H1 (cell line): ENCODE measurements at regions not wholly inside any gene's neighbourhood (a gene's known extent, or its start where the extent isn't known, plus 50 kb on each side); places are given as distances from the start of the nearest gene placed in this dataset.

Experiments
- CBX5 ChIP-seq: fragments of 300-800, 300-1000 bp; sonication (generic); IDR thresholded peaks from 2 replicates; pipeline ENCODE4 v1.7.1; 2016; ENCODE audit warnings: antibody characterized with exemption, low read length, low read depth
- CBX8 ChIP-seq: fragments of 300-800, 300-1000 bp; sonication (generic); IDR thresholded peaks from 2 replicates; pipeline ENCODE4 v1.7.1; 2016; ENCODE audit warnings: low read depth, low read length, borderline replicate concordance
- CHD1 ChIP-seq: IDR thresholded peaks from 2 replicates; pipeline ENCODE4 v1.6.1; 2012; ENCODE audit warnings: low read depth, low read length, improper control_type of control experiment
- CREB1 ChIP-seq: IDR thresholded peaks from 2 replicates; pipeline ENCODE4 v1.6.1; 2012; ENCODE audit warnings: inconsistent platforms
- CTCF ChIP-seq, 3 experiments: IDR thresholded peaks; 1 replicate in 2 of 3; 2 replicates in 1 of 3; pipeline versions ENCODE4 v1.5.1 to v1.6.1; 2011; ENCODE audit warnings: low read length in 3 of 3, mild to moderate bottlenecking in 3 of 3, inconsistent platforms in 2 of 3, low read depth in 1 of 3, moderate library complexity in 1 of 3; ENCODE audit not compliant: insufficient read depth in 1 of 3; ENCODE audit errors: control extremely low read depth in 1 of 3
- E2F6 ChIP-seq: IDR thresholded peaks from 2 replicates; pipeline ENCODE4 v1.6.1; 2012; ENCODE audit warnings: inconsistent platforms
- EP300 ChIP-seq, 2 experiments: IDR thresholded peaks; 1 replicate in 1 of 2; 2 replicates in 1 of 2; pipeline ENCODE4 v1.6.1; 2011 to 2012; ENCODE audit warnings: low read depth in 2 of 2, low read length in 2 of 2, mild to moderate bottlenecking in 2 of 2, borderline replicate concordance in 1 of 2, inconsistent platforms in 1 of 2, moderate library complexity in 1 of 2
- FOSL1 ChIP-seq: IDR thresholded peaks from 2 replicates; pipeline ENCODE4 v1.6.1; 2011; ENCODE audit warnings: mild to moderate bottlenecking, low read depth, low read length, moderate library complexity; ENCODE audit not compliant: insufficient read depth
- GABPA ChIP-seq: IDR thresholded peaks from 2 replicates; pipeline ENCODE4 v1.6.1; 2011; ENCODE audit warnings: mild to moderate bottlenecking, low read length, moderate library complexity, borderline replicate concordance; ENCODE audit not compliant: insufficient read depth
- GTF2F1 ChIP-seq: IDR thresholded peaks from 2 replicates; pipeline ENCODE4 v1.6.1; 2012; ENCODE audit warnings: low read depth, low read length, improper control_type of control experiment, borderline replicate concordance
- JUND ChIP-seq: IDR thresholded peaks from 2 replicates; pipeline ENCODE4 v1.6.1; 2011; ENCODE audit warnings: mild to moderate bottlenecking, improper control_type of control experiment, low read length
- KDM4A ChIP-seq: IDR thresholded peaks from one replicate; pipeline ENCODE4 v1.7.1; 2012; ENCODE audit warnings: low read depth, mild to moderate bottlenecking, moderate library complexity, low read length, inconsistent platforms; ENCODE audit not compliant: severe bottlenecking
- MAFK ChIP-seq: IDR thresholded peaks from 2 replicates; pipeline ENCODE4 v1.6.1; 2012; ENCODE audit warnings: low read depth, mild to moderate bottlenecking, improper control_type of control experiment, low read length
- RBBP5 ChIP-seq: IDR thresholded peaks from 2 replicates; pipeline ENCODE4 v1.7.1; 2012; ENCODE audit warnings: low read depth, mild to moderate bottlenecking, inconsistent platforms, low read length, moderate library complexity, borderline replicate concordance
- RNF2 ChIP-seq: fragments of 200-900, 300-1000 bp; sonication (generic); IDR thresholded peaks from 2 replicates; pipeline ENCODE4 v1.7.1; 2016; ENCODE audit warnings: borderline replicate concordance, low read depth, mild to moderate bottlenecking, antibody characterized with exemption, low read length; ENCODE audit not compliant: poor library complexity, severe bottlenecking; ENCODE audit errors: missing control alignments
- SP1 ChIP-seq: IDR thresholded peaks from 2 replicates; pipeline ENCODE4 v1.6.1; 2011; ENCODE audit warnings: low read depth, low read length
- SP4 ChIP-seq: IDR thresholded peaks from 2 replicates; pipeline ENCODE4 v1.6.1; 2012; ENCODE audit warnings: low read length, inconsistent platforms
- SRF ChIP-seq: IDR thresholded peaks from 2 replicates; pipeline ENCODE4 v1.6.1; 2011; ENCODE audit warnings: mild to moderate bottlenecking, low read depth, low read length, moderate library complexity
- SUZ12 ChIP-seq: fragments of 200-600 bp; sonication (generic); IDR thresholded peaks from 2 replicates; pipeline ENCODE4 v1.6.1; 2012; ENCODE audit warnings: mild to moderate bottlenecking, inconsistent platforms, low read length, moderate library complexity, mixed read lengths
- USF2 ChIP-seq: IDR thresholded peaks from 2 replicates; pipeline ENCODE4 v1.6.1; 2011; ENCODE audit warnings: low read length, improper control_type of control experiment

- TF ChIP-seq GABPA (no peak), MAFK (no peak), FOSL1 (no peak), CBX5 (no peak), USF2 (no peak), JUND (no peak), EP300 (IDR thresholded peaks at IDR 0.05; ENCODE audit: borderline replicate concordance in 1 of 2, low read depth in 2 of 2, low read length in 2 of 2) (peak in 1 of 2 experiments; percentile 84; a peak in 1 of 3 replicates), CREB1 (no peak), SRF (no peak), SP1 (peak; percentile 72; the same call in 1 of the 2 replicates), CTCF (IDR thresholded peaks at IDR 0.05; ENCODE audit: control extremely low read depth in 1 of 3, insufficient read depth in 1 of 3, low read depth in 1 of 3, low read length in 3 of 3) (no peak), RBBP5 (no peak), RNF2 (no peak), GTF2F1 (no peak), CHD1 (no peak), E2F6 (no peak), SP4 (no peak), SUZ12 (no peak), CBX8 (no peak), KDM4A (no peak)
- TF ChIP-seq, all 59 proteins: peak for 10
Measured at GRCh38 chr3:16687221-16687620, 82.0 kb upstream of the DAZL start (continued).
